ENCODE measurements at regions not wholly inside any gene's neighbourhood (a gene's known extent, or its start where the extent isn't known, plus 50 kb on each side); places are given as distances from the start of the nearest gene placed in this dataset.

DNA sequence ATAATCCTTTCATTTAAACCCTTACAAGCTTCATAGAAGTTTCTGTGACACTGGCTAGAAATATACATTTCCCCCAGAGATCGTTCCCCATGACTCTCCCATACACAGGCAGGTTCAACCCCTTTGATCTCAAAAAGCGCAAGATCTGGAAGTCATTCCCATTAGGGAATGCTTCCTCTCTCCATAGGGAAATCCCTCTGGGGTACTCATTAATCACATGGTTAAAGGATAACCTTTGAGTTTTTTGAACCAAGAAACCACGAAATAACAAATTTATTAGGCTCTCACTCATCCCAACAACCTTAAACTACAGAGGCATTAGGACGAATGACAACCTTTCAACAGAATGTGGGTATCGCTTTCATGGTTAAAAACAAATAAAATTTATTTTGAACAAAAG is 211.9 kb upstream of the PRICKLE2 start:
- TF ChIP-seq, protein P1, sequence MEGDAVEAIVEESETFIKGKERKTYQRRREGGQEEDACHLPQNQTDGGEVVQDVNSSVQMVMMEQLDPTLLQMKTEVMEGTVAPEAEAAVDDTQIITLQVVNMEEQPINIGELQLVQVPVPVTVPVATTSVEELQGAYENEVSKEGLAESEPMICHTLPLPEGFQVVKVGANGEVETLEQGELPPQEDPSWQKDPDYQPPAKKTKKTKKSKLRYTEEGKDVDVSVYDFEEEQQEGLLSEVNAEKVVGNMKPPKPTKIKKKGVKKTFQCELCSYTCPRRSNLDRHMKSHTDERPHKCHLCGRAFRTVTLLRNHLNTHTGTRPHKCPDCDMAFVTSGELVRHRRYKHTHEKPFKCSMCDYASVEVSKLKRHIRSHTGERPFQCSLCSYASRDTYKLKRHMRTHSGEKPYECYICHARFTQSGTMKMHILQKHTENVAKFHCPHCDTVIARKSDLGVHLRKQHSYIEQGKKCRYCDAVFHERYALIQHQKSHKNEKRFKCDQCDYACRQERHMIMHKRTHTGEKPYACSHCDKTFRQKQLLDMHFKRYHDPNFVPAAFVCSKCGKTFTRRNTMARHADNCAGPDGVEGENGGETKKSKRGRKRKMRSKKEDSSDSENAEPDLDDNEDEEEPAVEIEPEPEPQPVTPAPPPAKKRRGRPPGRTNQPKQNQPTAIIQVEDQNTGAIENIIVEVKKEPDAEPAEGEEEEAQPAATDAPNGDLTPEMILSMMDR (IDR thresholded peaks at IDR 0.05) = no peak
- TF ChIP-seq POLR2A (IDR thresholded peaks at IDR 0.05) = no peak
